GM18499 (cell line): ENCODE measurements at regions not wholly inside any gene's neighbourhood (a gene's known extent, or its start where the extent isn't known, plus 50 kb on each side); places are given as distances from the start of the nearest gene placed in this dataset.

Experiments
- ATAC-seq: cut with Tn5 transposase; IDR thresholded peaks from one replicate; pipeline ENCODE4 v1.9.1; 2021; ENCODE audit warnings: moderate number of reproducible peaks; ENCODE audit not compliant: insufficient read depth, unreplicated experiment

DNA sequence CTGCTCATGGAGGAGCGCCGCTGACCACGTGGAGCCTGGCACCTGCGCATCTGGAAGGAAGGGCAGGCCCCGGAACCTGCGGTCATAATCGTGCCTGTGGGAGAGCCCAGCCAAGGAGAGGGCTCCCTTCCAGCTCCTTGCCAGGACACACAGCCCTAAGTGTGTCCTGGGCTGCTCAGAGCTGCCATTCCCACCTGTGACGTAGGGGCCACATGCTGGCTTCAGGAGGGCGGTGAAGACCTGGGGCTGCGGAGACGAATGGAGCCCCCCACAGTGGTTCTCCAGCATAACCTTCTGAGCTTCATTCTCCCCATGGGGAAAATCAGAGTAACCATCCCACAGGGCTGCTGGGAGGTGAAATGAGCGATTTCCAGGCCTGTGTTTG, 127.6 kb upstream of the CHST15 start:
- no peak for ATAC-seq

DNA sequence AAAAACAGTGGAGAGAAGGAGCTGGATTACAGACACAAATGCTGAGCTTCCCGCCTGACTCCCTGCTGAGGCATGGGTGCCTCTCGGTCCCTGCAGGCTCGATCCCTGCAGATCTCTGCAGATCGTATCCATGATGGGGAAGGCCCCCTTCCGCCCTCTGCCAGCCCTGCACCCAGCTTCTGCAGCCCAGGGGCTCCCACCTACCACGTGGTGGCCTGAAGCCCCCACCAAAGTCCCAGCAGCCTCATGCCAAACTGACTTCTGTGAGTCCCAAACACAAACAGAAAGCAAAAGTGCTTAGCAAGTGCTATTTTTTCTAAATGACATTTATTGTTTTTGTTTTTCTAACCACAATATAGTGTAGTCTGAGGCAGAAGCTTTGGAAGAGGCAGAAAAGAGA, 127.1 kb upstream of the CHST15 start:
- ATAC-seq = no peak

DNA sequence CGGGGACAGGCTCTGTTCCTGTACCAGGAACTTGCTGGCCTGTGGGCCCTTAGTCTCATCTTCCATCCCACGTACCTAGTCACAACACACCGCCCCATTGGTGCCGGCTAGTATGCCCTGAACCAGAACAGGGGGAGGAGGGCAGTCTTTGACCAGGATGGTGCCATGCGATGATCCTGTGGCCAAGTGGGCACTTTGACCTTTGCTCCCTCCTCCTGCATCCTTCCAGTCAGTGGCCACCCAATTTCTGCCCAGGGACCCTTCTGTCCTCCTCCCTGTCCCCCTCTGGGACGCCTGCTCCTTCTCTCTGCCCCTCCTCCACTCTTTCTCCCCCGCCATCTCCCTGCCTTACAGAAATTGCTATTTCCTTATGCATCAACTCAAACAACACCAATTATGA, 126.3 kb upstream of the CHST15 start:
- ATAC-seq = no peak

DNA sequence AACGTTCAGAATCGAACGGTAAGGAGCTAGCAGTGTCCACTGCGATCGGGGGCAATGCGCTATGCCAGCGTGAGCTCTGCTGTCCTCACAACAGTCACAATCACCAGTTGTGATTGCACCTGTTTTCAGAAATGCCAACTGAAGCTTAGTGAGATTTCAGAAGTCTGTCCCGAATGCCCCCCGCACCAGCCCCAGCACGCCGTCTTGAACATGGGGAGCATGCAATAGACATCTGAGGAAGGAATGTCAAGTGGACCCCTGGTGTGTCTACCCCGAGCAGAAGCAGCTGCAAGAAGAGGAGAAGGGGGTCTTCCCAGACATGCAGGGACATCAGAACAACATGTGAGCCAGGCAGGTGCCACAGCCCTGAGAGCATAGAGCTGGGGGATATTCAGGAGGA, 125.7 kb upstream of the CHST15 start:
- ATAC-seq = no peak

DNA sequence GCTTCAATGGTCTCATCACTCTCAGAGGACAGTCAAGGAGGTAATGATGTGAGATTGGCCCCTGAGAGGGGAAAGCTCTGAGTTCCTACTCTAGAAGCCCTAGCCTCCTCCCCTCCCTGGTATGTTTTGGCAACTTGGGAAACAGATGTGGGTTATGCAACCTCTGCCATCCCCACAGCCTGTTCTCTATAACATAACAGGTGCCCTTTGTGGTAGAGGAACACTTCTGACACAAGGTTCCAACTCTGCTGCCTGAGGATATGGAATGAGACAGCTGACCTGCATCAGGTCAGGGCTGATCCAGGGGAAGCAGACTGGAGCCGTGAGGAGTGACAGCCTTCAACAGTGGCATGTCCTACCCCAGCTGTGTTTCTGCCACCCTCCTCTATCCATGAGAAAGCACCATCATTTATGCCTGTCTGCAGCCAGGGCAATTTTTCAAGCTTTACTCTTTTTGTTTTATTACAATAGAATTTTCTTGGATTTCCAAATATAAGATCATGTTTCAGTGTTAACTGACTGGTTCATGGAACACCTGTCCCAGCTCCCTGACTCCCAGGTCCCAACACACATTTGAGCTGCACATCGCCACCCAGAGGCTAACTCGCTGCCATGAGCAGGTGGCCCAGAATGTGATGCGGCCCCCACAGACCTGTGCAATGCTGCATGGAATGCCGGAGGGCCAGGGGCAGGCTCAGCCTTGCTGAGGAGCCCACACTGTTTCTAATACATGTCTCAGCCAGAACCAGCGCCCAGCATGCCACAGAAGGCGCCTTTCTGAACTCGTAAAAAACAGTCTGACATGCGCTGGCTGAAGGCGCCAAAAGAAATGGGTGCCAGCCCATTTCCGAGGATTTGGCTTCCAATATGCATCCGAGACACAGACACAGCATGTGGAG, 124.8 kb upstream of the CHST15 start:
- ATAC-seq = no peak

DNA sequence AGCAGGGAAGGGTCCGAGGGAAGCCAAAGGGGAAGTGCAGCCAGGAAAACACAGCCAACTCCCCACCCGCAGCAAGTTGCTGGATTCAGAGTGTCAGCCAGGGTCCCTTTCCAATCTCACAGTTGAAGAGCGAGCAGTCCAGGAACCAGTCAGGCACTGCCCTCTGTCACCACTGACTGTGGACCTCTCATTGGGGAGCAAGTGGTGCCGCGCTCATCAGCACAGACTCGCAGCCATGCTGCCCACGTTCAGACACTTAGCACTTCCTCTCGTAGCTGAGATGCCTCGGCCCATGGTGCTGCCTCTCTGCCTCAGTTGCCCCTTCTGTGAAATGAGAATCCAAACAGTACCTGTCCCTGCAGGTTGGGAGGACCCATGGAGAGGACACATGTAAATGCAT, 123.6 kb upstream of the CHST15 start:
- ATAC-seq = no peak

DNA sequence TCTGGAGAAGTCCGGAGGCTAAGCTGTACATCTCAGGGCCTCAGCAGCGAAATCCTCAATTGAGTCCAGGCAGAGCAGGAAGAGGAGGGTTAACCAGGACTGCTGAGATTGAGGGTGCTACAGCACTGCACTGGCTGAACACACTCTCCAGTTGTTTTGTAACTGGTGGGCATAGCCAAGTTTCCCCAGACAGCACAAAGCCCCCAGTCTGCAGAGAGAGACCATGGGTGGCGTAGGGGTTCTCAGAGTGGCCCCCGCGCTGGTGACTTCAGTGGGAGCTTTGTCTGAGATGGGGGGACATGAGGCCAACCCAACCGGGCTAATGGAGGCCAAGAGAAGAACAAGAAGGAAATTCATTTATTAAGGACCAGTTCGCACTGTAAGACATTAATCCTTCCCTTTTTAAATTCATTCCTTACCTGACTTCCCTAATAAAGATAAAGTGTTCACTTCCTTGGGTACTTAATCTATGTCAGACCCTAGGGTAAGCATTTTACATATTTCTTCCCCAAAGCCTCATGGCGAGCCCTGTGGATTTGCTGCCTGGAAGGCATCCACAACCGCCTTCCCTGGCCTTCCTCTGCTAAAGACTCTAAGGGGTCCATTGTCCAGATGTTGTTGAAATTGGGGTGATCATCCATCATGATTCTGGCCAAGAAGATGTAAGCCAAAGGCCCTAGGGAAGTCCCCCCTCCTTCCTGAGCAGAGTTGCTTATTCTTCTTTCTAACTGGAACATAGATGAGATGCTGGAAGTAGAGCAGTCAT, 121.4 kb upstream of the CHST15 start:
- no peak for ATAC-seq

DNA sequence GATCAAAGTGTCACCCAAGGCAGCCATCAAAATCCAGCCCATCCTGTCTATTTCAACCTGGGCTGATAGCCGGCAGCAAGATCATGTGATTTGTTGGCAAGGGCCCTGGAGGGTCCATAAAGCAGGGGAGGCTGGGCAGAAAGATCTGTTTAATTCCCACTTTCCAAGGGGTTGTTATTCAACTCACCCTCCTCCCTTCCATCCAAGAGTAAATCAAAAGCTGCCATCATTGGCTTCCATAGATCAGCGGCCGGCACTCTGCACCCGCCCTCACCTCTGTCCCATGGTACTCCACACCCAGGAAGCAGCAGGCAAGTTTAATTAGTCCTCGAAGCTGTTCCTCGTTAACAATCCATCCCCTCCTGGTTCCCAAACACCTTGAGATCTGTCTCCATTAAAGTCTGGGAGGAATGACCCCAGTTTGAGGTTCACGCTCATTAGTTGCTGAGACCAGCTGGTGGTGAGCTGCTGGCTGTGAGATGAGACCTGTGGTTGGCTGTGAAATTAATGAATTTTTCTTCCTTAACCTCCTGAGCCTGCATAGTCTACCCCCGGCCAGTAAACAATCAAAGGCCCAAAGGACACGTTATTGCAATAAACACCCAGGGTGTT, 120.6 kb upstream of the CHST15 start:
- no peak for ATAC-seq

DNA sequence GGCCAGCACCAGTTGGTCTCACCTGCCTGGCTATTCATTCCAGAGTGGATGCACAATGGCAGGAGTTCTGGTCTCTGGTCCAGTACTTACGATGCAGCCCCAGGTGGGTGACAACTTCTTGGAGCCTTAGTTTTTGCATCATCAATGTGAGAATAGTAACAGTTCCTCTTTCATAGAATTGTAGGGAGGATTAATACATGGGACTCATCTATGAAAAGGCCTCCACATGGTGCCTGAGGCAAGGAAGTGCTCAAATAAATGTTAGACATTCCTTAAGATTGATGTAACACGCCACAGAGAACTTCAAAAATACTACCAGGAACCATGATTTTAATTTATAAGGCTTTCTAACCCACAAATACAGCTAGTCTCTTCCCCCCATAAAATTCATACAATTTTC, 120.1 kb upstream of the CHST15 start:
- ATAC-seq = no peak

DNA sequence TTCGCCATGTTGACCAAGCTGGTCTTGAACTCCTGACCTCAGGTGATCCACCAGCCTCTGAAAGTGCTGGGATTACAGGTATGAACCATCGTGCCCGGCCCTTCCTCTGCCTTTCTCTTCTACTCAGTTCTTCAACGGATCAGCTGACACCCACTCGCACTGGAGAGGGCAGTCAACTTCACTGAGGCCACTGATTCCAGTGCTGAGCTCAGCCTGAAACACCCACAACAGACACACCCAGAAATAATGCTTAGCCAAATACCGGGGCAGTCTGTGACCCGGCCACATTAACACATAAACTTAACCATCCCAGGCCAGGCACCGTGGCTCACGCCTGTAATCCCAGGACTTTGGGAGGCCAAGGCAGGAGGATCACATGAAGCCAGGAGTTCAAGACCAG, 119.3 kb upstream of the CHST15 start:
- ATAC-seq = no peak

DNA sequence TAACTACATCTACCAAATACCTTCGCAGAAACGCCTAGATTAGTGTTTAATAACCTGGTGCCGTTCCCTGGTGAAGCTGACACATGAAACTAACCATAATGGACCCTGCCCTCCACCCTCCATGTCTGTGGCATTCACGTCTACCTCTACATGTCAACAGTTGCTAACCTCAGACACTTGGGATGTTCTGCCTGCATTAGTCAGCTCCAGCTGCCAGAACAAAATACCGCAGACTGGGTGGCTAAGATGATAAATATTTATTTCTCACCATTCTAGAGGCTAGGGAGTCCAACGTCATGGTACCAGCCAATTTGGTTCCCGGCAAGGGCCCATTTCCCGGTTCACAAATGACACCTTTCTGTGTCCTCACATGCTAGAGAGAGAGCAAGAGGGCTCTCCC, 118.5 kb upstream of the CHST15 start:
- ATAC-seq = no peak

DNA sequence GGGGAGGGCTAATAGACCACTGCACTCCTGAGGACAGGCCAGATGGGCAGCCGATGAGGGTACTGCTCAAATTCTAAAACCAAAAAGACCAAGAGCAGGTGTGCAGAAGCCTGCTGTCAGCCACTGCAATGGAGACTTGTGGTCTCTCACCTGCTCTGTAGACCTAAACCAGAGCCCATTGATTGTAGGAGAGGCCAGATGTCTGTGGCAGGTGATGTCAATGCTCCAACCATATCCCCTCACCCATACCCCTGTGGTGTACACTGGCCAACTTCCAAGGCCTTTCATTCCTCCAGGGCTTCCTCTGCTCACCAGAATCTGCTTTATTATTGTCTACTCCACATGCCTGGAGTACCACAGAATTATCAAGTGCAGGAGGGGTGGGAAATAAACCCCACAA, 116.9 kb upstream of the CHST15 start:
- no peak for ATAC-seq

DNA sequence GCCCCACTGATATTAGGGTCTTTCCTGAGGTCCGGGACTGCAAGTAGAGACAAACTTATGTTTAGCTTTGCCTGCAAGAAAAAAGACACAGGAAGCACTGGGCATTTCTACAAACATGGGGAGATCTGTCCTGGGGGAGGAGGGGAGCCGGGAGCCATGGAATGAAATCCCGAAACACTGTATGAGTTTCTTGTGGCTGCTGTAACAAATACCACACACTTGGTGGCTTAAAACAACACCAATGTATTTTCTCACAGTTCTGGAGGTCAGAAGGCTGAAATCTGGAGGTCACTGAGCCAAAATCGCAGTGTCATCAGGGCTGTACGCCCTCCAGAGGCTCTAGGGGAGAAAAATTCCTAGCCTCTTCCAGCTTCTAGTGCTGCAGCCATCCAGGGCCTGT, 114.0 kb upstream of the CHST15 start:
- ATAC-seq = no peak

DNA sequence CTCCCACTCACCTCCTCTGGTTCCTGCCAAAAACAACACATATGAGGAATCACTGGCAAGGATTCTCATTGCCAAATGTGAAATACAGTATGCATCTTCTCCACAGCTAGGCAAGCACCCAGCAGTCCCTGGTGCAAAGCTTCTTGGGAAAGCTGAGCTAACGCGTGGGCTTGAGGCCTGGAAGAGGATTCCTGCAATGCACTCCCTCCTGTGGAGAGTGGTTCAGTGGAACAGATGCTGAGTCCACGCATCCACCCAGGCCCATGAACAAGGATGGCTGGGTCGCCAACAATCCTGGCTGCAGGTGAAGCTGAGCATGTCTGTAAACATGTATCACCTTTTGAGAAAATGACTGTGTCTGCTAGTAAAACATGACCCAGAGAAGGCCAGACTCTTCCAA, 113.2 kb upstream of the CHST15 start:
- ATAC-seq = no peak

DNA sequence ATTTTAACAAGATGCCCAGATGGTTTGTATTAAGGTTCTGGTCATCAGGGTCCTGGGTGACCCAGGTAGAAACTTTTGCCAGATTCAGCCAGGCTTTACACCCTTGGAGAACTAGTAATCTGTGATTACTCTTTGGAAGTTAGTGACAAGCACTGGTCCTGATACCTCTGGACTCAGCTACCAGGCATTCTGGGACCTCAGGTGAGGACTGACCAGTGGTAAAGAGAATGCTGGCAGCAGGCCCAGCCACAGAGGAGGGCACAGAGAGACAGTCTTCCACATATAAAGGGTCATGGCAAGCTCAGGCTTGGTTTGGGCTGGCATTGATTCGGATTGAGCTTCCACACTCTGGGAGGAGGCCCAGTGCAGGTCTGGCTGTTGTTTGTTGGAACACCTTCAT, 112.0 kb upstream of the CHST15 start:
- no peak for ATAC-seq

DNA sequence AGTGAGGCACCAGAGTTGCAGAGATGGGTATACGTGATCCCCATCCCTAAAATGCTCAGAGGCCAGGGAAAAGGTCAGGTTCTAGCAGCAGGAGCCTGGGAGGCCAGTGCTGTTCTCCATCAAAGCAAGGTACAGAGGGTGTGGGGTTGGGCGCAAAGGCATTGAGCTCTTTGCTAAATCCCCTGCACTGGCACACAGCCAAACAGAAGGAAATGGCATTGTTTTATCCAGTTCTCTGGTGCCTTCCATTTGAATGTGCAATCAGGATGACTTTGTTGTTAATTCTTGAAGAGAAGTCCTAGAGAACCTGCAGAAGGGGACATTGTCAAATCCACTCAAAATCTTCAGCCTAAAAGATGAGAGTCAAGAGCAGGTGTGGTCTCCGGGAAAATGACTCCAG, 111.3 kb upstream of the CHST15 start:
- ATAC-seq = no peak

DNA sequence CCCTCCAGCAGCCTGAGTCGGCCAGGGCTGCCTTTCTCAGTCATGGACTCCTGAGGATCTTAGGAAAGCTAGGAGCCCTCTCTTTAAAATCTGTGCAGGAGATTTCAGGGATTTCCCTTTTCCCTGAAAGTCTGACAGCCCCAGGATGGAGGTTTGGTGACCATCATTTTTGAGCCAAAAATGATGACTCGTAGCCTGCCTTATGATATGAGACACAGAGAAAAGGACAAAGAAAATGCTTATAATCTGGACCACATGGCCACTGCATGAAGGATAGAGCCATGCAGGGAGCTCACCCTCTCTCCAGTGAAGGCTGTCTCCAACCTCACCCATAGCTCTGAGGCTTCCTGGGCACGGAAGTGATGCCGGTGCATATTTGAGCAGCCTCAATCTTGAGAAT, 106.6 kb upstream of the CHST15 start:
- ATAC-seq = no peak

DNA sequence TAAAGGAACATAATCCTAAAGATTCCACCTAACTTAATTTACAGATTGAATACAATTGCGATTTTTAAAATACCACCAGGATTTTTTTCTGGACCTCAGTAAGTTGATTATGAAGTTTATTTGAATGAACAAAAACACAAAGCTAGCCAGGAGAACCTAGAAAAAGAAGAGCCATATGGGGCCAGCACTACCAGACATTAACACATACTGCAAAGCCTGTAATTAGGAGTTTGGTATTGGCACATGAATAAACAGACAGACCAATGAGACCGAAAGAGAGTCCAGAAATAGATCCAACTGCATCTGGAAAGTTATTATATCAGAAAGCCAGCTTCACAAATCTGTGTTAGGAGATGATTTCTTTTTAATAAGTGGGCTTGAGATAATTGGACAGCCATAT, 105.5 kb upstream of the CHST15 start:
- no peak for ATAC-seq

DNA sequence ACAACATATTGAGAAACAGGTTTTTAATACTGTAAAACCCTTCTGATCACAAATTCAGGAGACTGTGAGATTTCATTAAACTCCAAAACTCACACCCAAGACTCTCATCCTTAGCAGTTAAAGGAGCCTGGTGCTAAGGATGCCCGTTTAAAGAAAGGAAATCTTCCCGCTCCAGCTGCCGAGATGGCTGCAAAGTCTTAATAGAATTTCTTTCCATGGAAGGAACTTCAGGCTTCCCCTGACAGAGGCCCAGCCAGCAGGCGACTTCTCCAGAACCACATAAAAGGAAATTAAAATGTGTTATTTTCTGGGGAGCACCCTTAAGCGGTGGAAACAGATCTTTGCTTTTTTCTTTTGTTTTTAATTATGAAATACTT, 104.7 kb upstream of the CHST15 start:
- ATAC-seq = no peak

DNA sequence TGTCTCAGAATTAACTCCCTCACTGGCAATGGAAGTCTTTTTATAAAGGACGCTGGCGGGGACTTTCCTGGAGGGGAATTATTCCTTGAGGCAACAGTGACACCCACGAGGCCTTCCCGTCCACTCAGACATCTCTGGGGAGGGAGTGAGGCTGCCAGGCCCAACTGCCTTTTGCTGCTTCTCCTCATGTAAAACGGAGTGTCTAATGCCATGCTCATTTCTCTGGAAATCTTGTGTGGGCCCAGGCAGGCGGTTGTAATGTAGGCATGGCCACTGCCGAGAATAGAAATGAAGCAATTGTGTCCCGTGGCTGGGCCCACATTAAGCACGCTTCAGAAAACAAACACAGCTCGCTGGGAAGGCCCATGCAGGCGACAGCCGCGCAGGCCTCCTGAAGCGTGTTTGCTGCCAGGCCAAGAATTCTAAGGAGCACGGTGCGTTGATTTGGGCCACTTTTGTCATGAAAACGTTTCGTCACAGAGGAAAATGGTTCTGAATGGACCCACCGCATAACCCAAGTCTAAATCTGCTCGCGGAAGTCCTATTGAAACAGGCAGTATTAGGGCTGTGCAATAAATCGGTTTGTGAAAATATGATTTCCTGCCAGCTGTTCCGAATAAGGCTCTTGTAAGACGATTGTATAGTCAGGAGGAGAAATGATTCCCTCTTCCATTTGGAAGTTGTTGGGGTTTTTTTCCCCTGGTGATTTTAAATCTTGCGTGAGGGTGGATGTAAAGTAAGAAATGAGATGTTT, 104.2 kb upstream of the CHST15 start:
- no peak for ATAC-seq

DNA sequence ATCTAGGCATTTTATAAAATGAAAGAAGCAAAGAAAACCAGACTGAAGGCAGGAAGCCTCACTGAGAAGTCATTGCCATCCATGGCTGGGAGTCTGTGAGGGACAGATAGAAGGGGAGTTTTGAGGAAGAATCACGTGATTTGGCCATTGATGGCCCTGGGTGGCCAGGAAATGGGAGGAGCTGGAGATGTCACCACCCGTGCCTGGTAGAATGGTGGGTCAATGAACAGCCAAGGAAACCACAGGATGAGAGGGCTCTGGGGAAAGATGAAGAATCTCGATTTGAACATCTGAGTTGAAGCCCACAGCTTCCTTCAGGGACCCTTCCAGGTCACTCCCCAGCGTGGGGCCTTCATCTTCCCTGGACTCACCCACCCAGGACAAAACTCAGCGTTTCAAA, 103.3 kb upstream of the CHST15 start:
- ATAC-seq = no peak
